SK-N-MC (cell line): ENCODE measurements at regions not wholly inside any gene's neighbourhood (a gene's known extent, or its start where the extent isn't known, plus 50 kb on each side); places are given as distances from the start of the nearest gene placed in this dataset.
"Not testable (repeated sequence)": the region's sequence is repeated elsewhere in the genome, so short reads cannot be mapped to it uniquely, and the experiment has no call there.

Source experiments
- DNase-seq: peaks from one replicate; pipeline ENCODE4 v3.0.0-alpha.2; 2011; ENCODE audit warnings: low read depth, low spot score
- H3K27ac ChIP-seq: fragments of 200-600 bp; sonication (generic); 2 replicates; pipeline ENCODE4 v1.5.1; 2016; ENCODE audit warnings: mixed run types
- H3K36me3 ChIP-seq: fragments of 200-600 bp; sonication (generic); 2 replicates; pipeline ENCODE4 v1.6.1; 2017; ENCODE audit warnings: antibody characterized with exemption, low read length, mixed read lengths; ENCODE audit not compliant: insufficient read depth
- H3K4me3 ChIP-seq: fragments of 200-600 bp; sonication (generic); 2 replicates; pipeline ENCODE4 v1.5.1; 2016
- H3K9ac ChIP-seq: fragments of 200-600 bp; sonication (generic); 2 replicates; pipeline ENCODE4 v1.8.0; 2017; ENCODE audit warnings: mixed run types, mixed read lengths; ENCODE audit not compliant: insufficient read length
- H3K9me3 ChIP-seq: fragments of 200-600 bp; sonication (generic); 2 replicates; pipeline ENCODE4 v1.6.1; 2017; ENCODE audit warnings: low read depth, mild to moderate bottlenecking, antibody characterized with exemption, low read length, moderate library complexity, mixed read lengths
- EZH2 ChIP-seq: fragments of 200-600 bp; sonication (generic); IDR thresholded peaks from one replicate; pipeline ENCODE4 v1.6.1; 2017; ENCODE audit warnings: antibody characterized with exemption
- FOXP2 ChIP-seq: optimal IDR thresholded peaks from 2 replicates; pipeline ENCODE3; 2011; ENCODE audit warnings: mild to moderate bottlenecking, moderate library complexity; ENCODE audit not compliant: insufficient read depth; ENCODE audit errors: extremely low read length, control extremely low read depth
- POLR2AphosphoS5 ChIP-seq: IDR thresholded peaks from 2 replicates; pipeline ENCODE4 v1.6.1; 2012; ENCODE audit warnings: mild to moderate bottlenecking, low read depth, low read length, borderline replicate concordance

GRCh38 chr1:95167503-95167902 is 50.3 kb downstream of the TLCD4 start:
- not testable (repeated sequence) for H3K9me3 ChIP-seq, H3K4me3 ChIP-seq, H3K9ac ChIP-seq, DNase-seq, H3K36me3 ChIP-seq
- peak overlapping the region; percentile 63; the same call in 1 of the 2 replicates for H3K27ac ChIP-seq

GRCh38 chr1:95168028-95168427 is 50.9 kb downstream of the TLCD4 start:
- Histone ChIP-seq H3K27ac (no peak overlapping the region), H3K9ac (no peak overlapping the region), H3K36me3 (no peaks in the 10 kb centered on the region), H3K4me3 (no peak overlapping the region), H3K9me3 (no peaks in the 10 kb centered on the region)
- TF ChIP-seq FOXP2 (no peak), EZH2 (no peak), POLR2AphosphoS5 (no peak)
- no peak for DNase-seq

GRCh38 chr1:95168761-95169351 is 51.7 kb downstream of the TLCD4 start:
- H3K9me3 ChIP-seq: no peaks in the 10 kb centered on the region
- DNase-seq: no peak
- no peak overlapping the region for H3K4me3 ChIP-seq
- no peak overlapping the region for H3K9ac ChIP-seq
- TF ChIP-seq POLR2AphosphoS5 (no peak), FOXP2 (no peak), EZH2 (no peak)
- H3K27ac ChIP-seq: no peak overlapping the region
- no peaks in the 10 kb centered on the region for H3K36me3 ChIP-seq

- Histone ChIP-seq H3K36me3 (no peaks in the 10 kb centered on the region), H3K9me3 (no peaks in the 10 kb centered on the region), H3K9ac (no peak overlapping the region), H3K4me3 (no peak overlapping the region), H3K27ac (no peak overlapping the region)
- TF ChIP-seq FOXP2: no peak
- DNase-seq: no peak
Observed at GRCh38 chr1:95169548-95169947, 52.4 kb downstream of the TLCD4 start.

- no peak overlapping the region for H3K9ac ChIP-seq
- DNase-seq: no peak
- no peak overlapping the region for H3K27ac ChIP-seq
- no peak overlapping the region for H3K4me3 ChIP-seq
- TF ChIP-seq FOXP2 (no peak), EZH2 (no peak), POLR2AphosphoS5 (no peak)
- H3K9me3 ChIP-seq: no peaks in the 10 kb centered on the region
- no peaks in the 10 kb centered on the region for H3K36me3 ChIP-seq
Observed at GRCh38 chr1:95171270-95172245, 54.4 kb downstream of the TLCD4 start.

- H3K36me3 ChIP-seq: no peaks in the 10 kb centered on the region
- TF ChIP-seq FOXP2 (no peak), POLR2AphosphoS5 (no peak), EZH2 (no peak)
- no peak overlapping the region for H3K4me3 ChIP-seq
- no peaks in the 10 kb centered on the region for H3K9me3 ChIP-seq
- no peak for DNase-seq
- no peak overlapping the region for H3K9ac ChIP-seq
- no peak overlapping the region for H3K27ac ChIP-seq
Observed at GRCh38 chr1:95176861-95177260, 57.1 kb upstream of the RWDD3 start.

- no peak for DNase-seq
- Histone ChIP-seq H3K4me3 (no peak overlapping the region), H3K36me3 (no peaks in the 10 kb centered on the region), H3K9me3 (no peaks in the 10 kb centered on the region), H3K9ac (no peak overlapping the region), H3K27ac (no peak overlapping the region)
- TF ChIP-seq EZH2 (no peak), FOXP2 (no peak), POLR2AphosphoS5 (no peak)
Observed at GRCh38 chr1:95179205-95179986, 54.6 kb upstream of the RWDD3 start.

- H3K9ac ChIP-seq: no peak overlapping the region
- no peak overlapping the region for H3K27ac ChIP-seq
- DNase-seq: no peak
- TF ChIP-seq POLR2AphosphoS5: no peak
- no peak for TF ChIP-seq FOXP2
- no peak for TF ChIP-seq EZH2
- H3K4me3 ChIP-seq: no peak overlapping the region
- H3K36me3 ChIP-seq: no peaks in the 10 kb centered on the region
- no peaks in the 10 kb centered on the region for H3K9me3 ChIP-seq
Observed at GRCh38 chr1:95180371-95180770, 53.6 kb upstream of the RWDD3 start.

- TF ChIP-seq FOXP2: no peak
- no peak for TF ChIP-seq EZH2
- no peak for TF ChIP-seq POLR2AphosphoS5
- no peak for DNase-seq
- H3K27ac ChIP-seq: no peak overlapping the region
- H3K36me3 ChIP-seq: no peaks in the 10 kb centered on the region
- H3K9ac ChIP-seq: no peak overlapping the region
- H3K4me3 ChIP-seq: no peak overlapping the region
- H3K9me3 ChIP-seq: no peaks in the 10 kb centered on the region
Observed at GRCh38 chr1:95181096-95181495, 52.9 kb upstream of the RWDD3 start.
